D341Med (cell line): ENCODE measurements at regions not wholly inside any gene's neighbourhood (a gene's known extent, or its start where the extent isn't known, plus 50 kb on each side); places are given as distances from the start of the nearest gene placed in this dataset.

Experiments used
- DNase-seq: peaks from one replicate; pipeline ENCODE4 v3.0.0; 2012; ENCODE audit warnings: low spot score

DNA sequence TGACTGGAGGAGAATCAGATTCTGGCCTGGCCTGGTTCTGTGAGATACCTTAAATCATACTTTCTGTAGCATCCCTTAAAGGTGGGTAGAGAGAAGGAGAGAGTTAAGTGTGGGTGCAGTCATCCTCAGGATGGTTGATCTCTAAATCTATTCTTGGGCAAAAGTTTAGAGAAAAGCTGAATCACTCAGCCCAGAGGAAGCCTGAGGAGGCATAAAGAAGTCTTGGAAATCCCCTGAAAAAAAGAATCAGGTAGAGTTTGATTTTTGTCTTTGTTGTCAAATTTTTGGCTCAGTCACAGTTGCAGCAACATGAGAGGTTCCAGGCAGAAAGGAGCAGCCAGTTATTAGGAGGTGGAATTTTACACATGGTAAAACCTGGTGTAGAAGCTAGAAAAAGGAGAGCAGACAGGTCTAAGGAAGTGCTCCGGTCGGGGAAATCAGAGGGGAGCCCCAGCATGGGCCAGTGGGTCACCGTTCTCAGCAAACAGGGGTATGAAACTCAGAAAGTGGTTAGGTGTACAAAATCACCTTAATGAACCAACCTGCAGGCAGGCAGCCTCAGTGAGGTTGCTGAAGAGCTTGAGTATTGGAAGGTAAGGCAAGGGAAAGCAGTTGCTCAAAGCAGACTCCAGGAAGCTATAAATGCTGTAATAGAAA lies 116.2 kb upstream of the CNTLN start:
- no peak for DNase-seq

- DNase-seq, result no peak
These were observed 116.8 kb upstream of the CNTLN start for GRCh38 chr9:17017931-17018491.

- DNase-seq, result no peak
These were observed 120.9 kb upstream of the CNTLN start for GRCh38 chr9:17013891-17014290.

- DNase-seq, result no peak
These were observed 121.8 kb upstream of the CNTLN start for GRCh38 chr9:17013010-17013409.

- DNase-seq, result no peak
These were observed 123.0 kb upstream of the CNTLN start for GRCh38 chr9:17011880-17012279.

- no peak for DNase-seq
These were observed 125.8 kb upstream of the CNTLN start for GRCh38 chr9:17009071-17009470.

DNA sequence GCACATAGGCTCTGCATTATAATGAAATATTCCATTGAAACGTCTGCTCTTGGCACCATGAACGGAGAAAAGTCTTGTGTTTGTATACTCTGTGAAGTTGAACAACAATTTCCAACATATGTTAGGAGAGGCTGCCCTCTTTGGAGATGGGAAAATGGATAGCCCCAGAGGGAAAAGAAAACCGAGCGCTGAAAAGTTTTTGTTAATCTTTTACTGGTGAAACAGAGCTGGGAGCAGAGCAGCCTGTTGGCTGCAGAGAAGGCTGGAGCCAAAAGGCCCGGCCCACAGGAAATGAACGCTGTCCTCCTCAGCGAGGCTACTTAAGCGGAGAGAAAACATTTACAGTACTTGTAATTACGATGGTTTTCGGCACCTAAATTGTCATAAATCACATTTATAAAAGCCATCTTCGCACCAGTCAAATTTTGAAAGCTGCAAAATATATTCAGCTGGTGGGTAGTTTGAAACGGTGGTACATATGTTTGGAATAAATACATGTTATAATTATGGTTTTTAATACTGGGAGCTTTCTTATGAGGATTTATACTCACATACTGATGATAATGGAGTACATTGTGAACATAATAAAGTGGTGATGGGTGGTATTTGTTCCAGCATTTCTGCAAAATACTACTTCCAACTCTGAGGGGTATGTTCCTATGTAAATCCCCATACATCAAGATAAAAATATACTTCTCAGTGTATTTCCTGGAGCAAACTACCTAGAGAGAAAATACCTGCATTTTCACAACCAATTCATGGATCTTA lies 129.6 kb upstream of the CNTLN start:
- no peak for DNase-seq

DNA sequence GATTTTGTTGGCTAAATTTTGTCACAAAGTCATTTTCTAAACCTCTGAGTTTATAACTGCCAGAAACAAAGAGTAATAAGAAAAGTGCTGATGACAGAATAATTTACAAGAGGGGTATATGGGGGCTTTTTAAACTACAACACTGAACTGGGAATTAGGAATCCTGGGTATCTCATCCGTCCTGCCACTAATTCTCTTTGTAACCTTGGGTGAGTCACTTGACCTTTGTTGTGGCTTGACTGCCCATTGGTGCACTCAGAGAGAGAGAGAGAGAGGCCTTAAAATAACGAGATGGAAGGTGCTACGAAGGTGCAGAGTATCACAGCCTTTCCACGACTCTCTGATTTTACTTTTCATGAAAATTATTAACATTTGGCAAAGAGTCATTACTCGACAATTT lies 130.3 kb upstream of the CNTLN start:
- no peak for DNase-seq

- no peak for DNase-seq
These were observed 131.1 kb upstream of the CNTLN start for GRCh38 chr9:17003576-17004240.

- DNase-seq, result no peak
These were observed 126.5 kb upstream of the BNC2 start for GRCh38 chr9:16996901-16997491.

GRCh38 chr9:16992138-16992537 lies 121.7 kb upstream of the BNC2 start:
- no peak for DNase-seq

GRCh38 chr9:16987026-16987425 lies 116.6 kb upstream of the BNC2 start:
- no peak for DNase-seq

GRCh38 chr9:16986556-16986955 lies 116.1 kb upstream of the BNC2 start:
- no peak for DNase-seq

- DNase-seq, result no peak
These were observed 115.3 kb upstream of the BNC2 start for GRCh38 chr9:16985559-16986348.

DNA sequence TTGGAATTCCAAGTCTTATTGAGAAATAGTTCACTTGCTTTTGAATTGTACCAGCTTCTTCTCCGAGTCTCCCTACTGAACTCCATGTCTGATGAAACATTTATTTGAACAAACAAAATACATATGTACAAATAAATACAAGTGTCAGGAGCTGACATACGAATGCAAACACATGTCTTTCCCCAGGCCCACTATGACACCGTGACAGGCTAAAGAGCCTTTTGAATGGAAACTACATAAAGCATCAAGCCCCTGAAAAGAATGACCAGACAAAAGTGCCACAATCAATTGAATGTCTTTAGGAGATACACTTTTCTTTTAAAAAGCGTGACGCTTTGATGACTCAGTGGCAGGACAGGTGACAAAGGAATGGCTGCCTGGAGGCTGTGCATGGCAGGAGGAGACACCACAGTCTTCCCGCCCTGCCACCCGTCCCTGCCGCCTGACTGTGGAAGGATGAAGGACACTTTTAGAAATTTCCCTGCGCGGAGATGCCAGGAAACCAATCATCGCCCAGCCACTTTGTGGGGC lies 112.4 kb upstream of the BNC2 start:
- DNase-seq, result no peak

DNA sequence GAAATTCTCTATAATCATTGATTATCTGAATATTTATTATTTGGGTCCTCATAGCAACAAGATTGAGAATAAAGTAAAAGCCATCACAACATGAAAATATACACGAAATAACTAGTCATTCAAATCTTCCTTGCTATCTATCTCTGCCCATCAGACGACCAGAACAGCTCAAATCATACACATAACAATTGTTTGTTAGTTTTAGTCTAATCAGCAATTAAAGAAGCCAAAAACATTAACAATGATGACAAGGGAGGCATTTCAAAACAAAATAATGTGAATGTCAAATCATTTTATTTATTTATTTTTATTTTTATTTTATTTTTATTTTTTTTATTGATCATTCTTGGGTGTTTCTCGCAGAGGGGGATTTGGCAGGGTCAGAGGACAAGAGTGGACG lies 106.0 kb upstream of the BNC2 start:
- DNase-seq, result no peak

- DNase-seq, result no peak
These were observed 104.0 kb upstream of the BNC2 start for GRCh38 chr9:16974436-16974835.

- DNase-seq, result no peak
These were observed 99.9 kb upstream of the BNC2 start for GRCh38 chr9:16970321-16970720.

- no peak for DNase-seq
These were observed 93.8 kb upstream of the BNC2 start for GRCh38 chr9:16964228-16964627.

DNA sequence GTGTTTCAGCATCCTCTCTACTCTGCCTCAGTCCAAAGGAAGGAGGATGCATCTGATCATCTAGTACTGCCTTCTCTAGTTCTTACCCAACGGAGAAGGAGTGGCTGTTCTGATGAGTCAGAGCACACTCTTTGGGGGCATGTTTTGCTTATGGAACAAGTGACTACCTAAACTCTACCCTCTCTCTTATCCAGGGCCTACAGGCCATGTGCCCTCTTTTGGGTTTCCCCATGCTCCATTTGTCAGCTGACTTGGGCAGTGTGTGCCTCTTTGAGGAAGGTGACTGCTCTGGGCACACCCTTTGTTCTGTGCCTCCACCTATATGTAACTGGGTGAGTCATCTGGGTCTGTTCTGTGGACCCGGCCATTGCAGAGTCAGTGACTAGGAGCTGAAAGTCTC lies 89.6 kb upstream of the BNC2 start:
- DNase-seq, result no peak

GRCh38 chr9:16959391-16959790 lies 88.9 kb upstream of the BNC2 start:
- no peak for DNase-seq

DNA sequence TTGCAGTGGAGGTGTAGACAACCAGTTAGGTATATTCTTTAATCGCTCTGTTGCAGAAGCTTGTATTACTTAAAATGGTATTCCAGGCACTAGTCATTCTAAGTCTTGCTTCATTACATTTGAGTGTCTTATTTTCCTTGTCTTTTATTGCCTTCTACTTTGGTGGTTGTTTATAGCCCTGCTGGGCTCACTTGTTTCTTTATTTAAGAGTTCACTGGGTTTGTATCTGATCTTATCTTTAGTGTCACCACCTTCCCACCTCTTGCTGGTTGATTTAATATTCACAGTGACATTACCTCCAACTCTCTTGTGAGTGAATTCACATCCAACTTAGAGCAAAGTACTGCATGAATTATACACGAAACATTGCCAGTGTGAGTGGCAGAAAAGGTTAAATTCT lies 83.6 kb upstream of the BNC2 start:
- no peak for DNase-seq
